Ishikawa (cell line): ENCODE measurements at regions not wholly inside any gene's neighbourhood (a gene's known extent, or its start where the extent isn't known, plus 50 kb on each side); places are given as distances from the start of the nearest gene placed in this dataset.

Experiments used
- CEBPB ChIP-seq: IDR thresholded peaks from 2 replicates; pipeline ENCODE4 v1.6.1; 2012
- CREB1 ChIP-seq: IDR thresholded peaks from 2 replicates; pipeline ENCODE4 v1.6.1; 2012; ENCODE audit warnings: low read depth
- EGR1 ChIP-seq: IDR thresholded peaks from 2 replicates; pipeline ENCODE4 v1.6.1; 2012
- EP300 ChIP-seq: IDR thresholded peaks from 2 replicates; pipeline ENCODE4 v1.6.1; 2012; ENCODE audit warnings: borderline replicate concordance
- FOXM1 ChIP-seq: IDR thresholded peaks from 2 replicates; pipeline ENCODE4 v1.6.1; 2012; ENCODE audit warnings: low read depth, borderline replicate concordance
- NFIC ChIP-seq: IDR thresholded peaks from 2 replicates; pipeline ENCODE4 v1.6.1; 2012
- RAD21 ChIP-seq: IDR thresholded peaks from 2 replicates; pipeline ENCODE4 v1.6.1; 2012; ENCODE audit warnings: low read depth
- TAF1 ChIP-seq: IDR thresholded peaks from 2 replicates; pipeline ENCODE4 v1.6.1; 2012; ENCODE audit warnings: low read depth, mild to moderate bottlenecking
- TCF12 ChIP-seq: IDR thresholded peaks from 2 replicates; pipeline ENCODE4 v1.6.1; 2012; ENCODE audit warnings: low read depth
- TEAD4 ChIP-seq: IDR thresholded peaks from 2 replicates; pipeline ENCODE4 v1.6.1; 2012
- YY1 ChIP-seq: IDR thresholded peaks from 2 replicates; pipeline ENCODE4 v1.6.1; 2012; ENCODE audit warnings: low read depth
- ZBTB7A ChIP-seq: IDR thresholded peaks from 2 replicates; pipeline ENCODE4 v1.6.1; 2012; ENCODE audit warnings: low read depth
- TF ChIP-seq, protein P1 (sequence below): IDR thresholded peaks from 2 replicates; pipeline ENCODE4 v1.6.1; 2012
- TF ChIP-seq, protein P2 (sequence below): IDR thresholded peaks from 2 replicates; pipeline ENCODE4 v1.6.1; 2012; ENCODE audit warnings: low read depth, mild to moderate bottlenecking
- TF ChIP-seq, protein P3 (sequence below): IDR thresholded peaks from 2 replicates; pipeline ENCODE4 v1.6.1; 2012

DNA sequence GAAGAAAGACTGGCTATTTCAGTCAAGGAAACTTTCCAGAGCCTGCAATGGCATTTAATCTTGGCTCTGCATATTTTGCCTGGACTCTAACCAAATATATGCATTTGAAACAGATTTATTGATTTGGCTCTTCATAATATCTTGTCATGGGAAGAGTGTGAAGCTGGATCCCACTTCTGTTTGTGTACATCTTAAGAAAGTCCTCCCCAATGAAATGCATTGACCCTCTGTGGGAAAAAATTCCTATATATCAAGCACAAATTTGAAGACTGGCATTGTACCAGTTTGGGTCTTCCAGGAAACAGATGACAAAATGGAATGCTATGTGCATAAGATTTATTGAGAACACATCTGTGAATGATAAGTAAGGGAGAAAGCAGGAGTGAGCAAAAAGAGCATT, 897.3 kb upstream of the TENM3 start:
- TF ChIP-seq, protein P1, sequence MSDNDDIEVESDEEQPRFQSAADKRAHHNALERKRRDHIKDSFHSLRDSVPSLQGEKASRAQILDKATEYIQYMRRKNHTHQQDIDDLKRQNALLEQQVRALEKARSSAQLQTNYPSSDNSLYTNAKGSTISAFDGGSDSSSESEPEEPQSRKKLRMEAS, result no peak
- TF ChIP-seq EP300, result no peak
- TF ChIP-seq, protein P2, sequence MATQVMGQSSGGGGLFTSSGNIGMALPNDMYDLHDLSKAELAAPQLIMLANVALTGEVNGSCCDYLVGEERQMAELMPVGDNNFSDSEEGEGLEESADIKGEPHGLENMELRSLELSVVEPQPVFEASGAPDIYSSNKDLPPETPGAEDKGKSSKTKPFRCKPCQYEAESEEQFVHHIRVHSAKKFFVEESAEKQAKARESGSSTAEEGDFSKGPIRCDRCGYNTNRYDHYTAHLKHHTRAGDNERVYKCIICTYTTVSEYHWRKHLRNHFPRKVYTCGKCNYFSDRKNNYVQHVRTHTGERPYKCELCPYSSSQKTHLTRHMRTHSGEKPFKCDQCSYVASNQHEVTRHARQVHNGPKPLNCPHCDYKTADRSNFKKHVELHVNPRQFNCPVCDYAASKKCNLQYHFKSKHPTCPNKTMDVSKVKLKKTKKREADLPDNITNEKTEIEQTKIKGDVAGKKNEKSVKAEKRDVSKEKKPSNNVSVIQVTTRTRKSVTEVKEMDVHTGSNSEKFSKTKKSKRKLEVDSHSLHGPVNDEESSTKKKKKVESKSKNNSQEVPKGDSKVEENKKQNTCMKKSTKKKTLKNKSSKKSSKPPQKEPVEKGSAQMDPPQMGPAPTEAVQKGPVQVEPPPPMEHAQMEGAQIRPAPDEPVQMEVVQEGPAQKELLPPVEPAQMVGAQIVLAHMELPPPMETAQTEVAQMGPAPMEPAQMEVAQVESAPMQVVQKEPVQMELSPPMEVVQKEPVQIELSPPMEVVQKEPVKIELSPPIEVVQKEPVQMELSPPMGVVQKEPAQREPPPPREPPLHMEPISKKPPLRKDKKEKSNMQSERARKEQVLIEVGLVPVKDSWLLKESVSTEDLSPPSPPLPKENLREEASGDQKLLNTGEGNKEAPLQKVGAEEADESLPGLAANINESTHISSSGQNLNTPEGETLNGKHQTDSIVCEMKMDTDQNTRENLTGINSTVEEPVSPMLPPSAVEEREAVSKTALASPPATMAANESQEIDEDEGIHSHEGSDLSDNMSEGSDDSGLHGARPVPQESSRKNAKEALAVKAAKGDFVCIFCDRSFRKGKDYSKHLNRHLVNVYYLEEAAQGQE, result no peak

DNA sequence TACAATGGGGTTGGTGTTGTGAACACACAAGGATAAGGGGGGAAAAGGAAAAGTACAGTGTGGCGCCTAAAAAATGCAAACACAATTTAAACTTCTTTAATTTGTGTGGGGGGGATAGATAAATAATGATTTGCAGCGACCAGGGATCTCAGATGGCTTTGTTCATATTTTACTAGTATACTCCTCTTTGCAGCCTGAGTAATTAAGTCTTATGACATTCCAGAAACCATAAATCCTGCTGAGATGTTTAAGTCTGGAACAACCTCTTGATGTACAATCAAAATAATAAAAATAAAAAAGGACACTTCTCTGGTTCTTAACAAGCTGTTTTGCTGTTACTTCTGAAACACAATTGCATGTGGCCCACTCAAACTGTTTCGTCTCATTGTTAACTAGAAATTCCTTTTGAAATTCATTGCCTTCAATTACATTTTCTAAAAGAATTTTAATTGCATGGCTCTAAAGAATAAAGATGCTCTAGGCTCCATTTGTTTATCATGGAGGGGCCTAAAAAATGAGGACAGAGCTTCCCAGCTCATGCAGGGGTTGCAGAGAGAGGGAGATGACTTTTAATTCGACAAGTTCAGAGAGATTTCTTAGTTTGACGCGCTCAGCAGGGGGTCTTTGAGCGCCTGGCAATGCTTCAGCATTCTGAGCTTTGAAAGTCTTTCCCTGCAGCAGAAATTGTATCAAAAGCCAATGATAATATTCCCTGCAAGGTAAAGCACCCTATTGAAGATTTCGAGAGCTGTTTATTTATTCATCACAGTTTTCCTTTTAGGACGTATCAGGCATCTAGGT, 892.4 kb upstream of the TENM3 start:
- TF ChIP-seq, protein P1, result no peak
- TF ChIP-seq CEBPB, result no peak
- TF ChIP-seq NFIC, result no peak
- TF ChIP-seq, protein P2, result no peak
- no peak for TF ChIP-seq YY1
- TF ChIP-seq, protein P3, sequence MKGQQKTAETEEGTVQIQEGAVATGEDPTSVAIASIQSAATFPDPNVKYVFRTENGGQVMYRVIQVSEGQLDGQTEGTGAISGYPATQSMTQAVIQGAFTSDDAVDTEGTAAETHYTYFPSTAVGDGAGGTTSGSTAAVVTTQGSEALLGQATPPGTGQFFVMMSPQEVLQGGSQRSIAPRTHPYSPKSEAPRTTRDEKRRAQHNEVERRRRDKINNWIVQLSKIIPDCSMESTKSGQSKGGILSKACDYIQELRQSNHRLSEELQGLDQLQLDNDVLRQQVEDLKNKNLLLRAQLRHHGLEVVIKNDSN, result no peak
- no peak for TF ChIP-seq TCF12
- no peak for TF ChIP-seq RAD21
- no peak for TF ChIP-seq CREB1
- TF ChIP-seq TEAD4, result no peak
- no peak for TF ChIP-seq ZBTB7A
- no peak for TF ChIP-seq FOXM1

DNA sequence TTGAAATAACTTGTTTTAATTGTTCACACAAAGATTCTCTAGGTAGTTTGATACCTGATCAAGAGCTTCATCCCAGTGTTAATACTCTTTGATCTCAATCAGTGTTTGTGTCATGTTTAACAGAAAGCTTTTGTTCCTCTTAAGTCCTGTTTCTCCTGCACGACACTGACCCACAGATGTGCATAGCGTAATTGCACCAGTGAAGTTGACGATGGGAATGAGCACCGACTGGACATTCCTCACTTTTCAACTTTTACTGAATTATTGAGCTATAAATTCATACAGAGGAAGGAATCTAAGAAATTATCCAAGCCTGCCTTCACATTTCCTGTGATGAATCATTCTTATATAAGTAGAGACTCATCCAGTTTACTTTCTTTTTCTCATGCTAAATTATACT, 878.7 kb upstream of the TENM3 start:
- TF ChIP-seq, protein P2, result no peak
- TF ChIP-seq YY1 (no peak), TEAD4 (no peak), TCF12 (no peak), EP300 (no peak)
- TF ChIP-seq, protein P3, result no peak

DNA sequence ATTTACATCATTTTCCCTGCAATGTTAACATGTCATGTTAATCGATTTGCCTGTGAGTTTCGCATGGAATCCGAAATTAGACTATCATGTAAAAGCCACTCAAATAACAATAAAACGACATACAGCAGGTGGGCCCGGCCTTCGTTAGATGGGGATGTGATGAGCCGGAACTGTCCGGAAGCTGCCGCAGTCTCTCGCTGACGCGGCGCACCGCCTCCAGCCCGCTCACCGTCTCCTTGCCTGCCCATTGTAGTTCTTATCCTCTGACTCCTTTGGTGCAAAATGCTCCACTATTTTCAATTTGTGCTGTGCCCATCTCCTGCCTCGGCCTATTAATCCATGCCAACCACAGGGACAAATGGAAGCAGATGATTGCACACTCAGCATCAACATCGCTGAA, 877.5 kb upstream of the TENM3 start:
- TF ChIP-seq TCF12 (no peak), EGR1 (no peak), NFIC (no peak), FOXM1 (no peak), TAF1 (no peak), RAD21 (no peak), YY1 (no peak)
- TF ChIP-seq, protein P2, result no peak
